Ascending aorta (tissue), 2 donors: ENCODE measurements at regions not wholly inside any gene's neighbourhood (a gene's known extent, or its start where the extent isn't known, plus 50 kb on each side); places are given as distances from the start of the nearest gene placed in this dataset.

ENCODE experiments used
- DNase-seq, 2 donors: peaks; one replicate each; pipeline ENCODE4 v3.0.0-alpha.2; 2019; ENCODE audit warnings: low spot score in 2 of 2
- H3K27ac ChIP-seq, 2 donors: fragments of 200-600 bp; sonication (generic); one replicate each; pipeline ENCODE4 v1.5.1; 2016 to 2017; ENCODE audit warnings: mild to moderate bottlenecking in 1 of 2
- H3K27me3 ChIP-seq: fragments of 200-600 bp; sonication (generic); one replicate; pipeline ENCODE4 v1.5.1; 2017
- H3K36me3 ChIP-seq, 2 donors: fragments of 200-600 bp; sonication (generic); one replicate each; pipeline ENCODE4 v1.5.1; 2016
- H3K4me1 ChIP-seq, 2 donors: fragments of 200-600 bp; sonication (generic); one replicate each; pipeline ENCODE4 v1.5.1; 2016 to 2017; ENCODE audit warnings: mild to moderate bottlenecking in 1 of 2
- H3K4me3 ChIP-seq, 2 donors: fragments of 200-600 bp; sonication (generic); one replicate each; pipeline ENCODE4 v1.5.1; 2016 to 2017; ENCODE audit warnings: mild to moderate bottlenecking in 1 of 2
- H3K9me3 ChIP-seq, 2 donors: fragments of 200-600 bp; sonication (generic); one replicate each; pipeline ENCODE4 v1.5.1; 2016
- CTCF ChIP-seq, 3 experiments: fragments of 200-600 bp in 2 of 3; fragments of 450-650 bp in 1 of 3; sonication (generic) in 2 of 3; IDR thresholded peaks; one replicate each; pipeline ENCODE4 v1.5.1; 2016 to 2019; ENCODE audit warnings: antibody characterized with exemption in 3 of 3, mild to moderate bottlenecking in 1 of 3, moderate library complexity in 1 of 3
- intact Hi-C: fragments of 100-400 bp; cut with DNase I; formaldehyde crosslinking; loops from one replicate; pipeline ENCODE4 v1.15.1; 2023

GRCh38 chr12:63423839-63424238, 244.5 kb downstream of the DPY19L2 start:
- DNase-seq = no peak
- no peaks in the 10 kb centered on the region for H3K36me3 ChIP-seq
- no peaks in the 10 kb centered on the region for H3K9me3 ChIP-seq
- intact Hi-C loops = no loop called here
- H3K4me1 ChIP-seq = no peaks in the 10 kb centered on the region
- no peak overlapping the region for H3K27ac ChIP-seq
- no peak for TF ChIP-seq CTCF (IDR thresholded peaks at IDR 0.05)
- no peaks in the 10 kb centered on the region for H3K27me3 ChIP-seq
- no peak overlapping the region for H3K4me3 ChIP-seq

- H3K27me3 ChIP-seq = no peaks in the 10 kb centered on the region
- DNase-seq = no peak
Observed at GRCh38 chr12:63420206-63420644, 248.1 kb downstream of the DPY19L2 start.

GRCh38 chr12:63419154-63419553, 249.1 kb downstream of the DPY19L2 start:
- no peaks in the 10 kb centered on the region for H3K36me3 ChIP-seq
- peaks cover 0 to 5% of the 10 kb centered on the region in 2 donors for H3K9me3 ChIP-seq
- no peak for DNase-seq
- no peaks in the 10 kb centered on the region for H3K4me1 ChIP-seq
- TF ChIP-seq CTCF (IDR thresholded peaks at IDR 0.05) = no peak
- no peaks in the 10 kb centered on the region for H3K27me3 ChIP-seq
- no peak overlapping the region for H3K27ac ChIP-seq
- intact Hi-C loops = loop anchor here (10.0 kb wide), 1 partner anchor 386 kb away; no protein-coding TSS in a partner anchor
- H3K4me3 ChIP-seq = no peak overlapping the region

More at GRCh38 chr12:63420206-63420644, 248.1 kb downstream of the DPY19L2 start:
- Histone ChIP-seq H3K27ac (no peak overlapping the region), H3K4me3 (no peak overlapping the region), H3K9me3 (peaks cover 0 to 5% of the 10 kb centered on the region in 2 donors), H3K36me3 (no peaks in the 10 kb centered on the region), H3K4me1 (no peaks in the 10 kb centered on the region)
- intact Hi-C loops = no loop called here
- peak in 1 of 3 experiments; percentile 25 for TF ChIP-seq CTCF (IDR thresholded peaks at IDR 0.05)

- no peaks in the 10 kb centered on the region for H3K4me1 ChIP-seq
- no peak overlapping the region for H3K4me3 ChIP-seq
- intact Hi-C loops = loop anchor here (10.0 kb wide), 1 partner anchor 388 kb away; no protein-coding TSS in a partner anchor
- no peak overlapping the region for H3K27ac ChIP-seq
- H3K36me3 ChIP-seq = no peaks in the 10 kb centered on the region
- TF ChIP-seq CTCF (IDR thresholded peaks at IDR 0.05) = no peak
- H3K9me3 ChIP-seq = peaks cover 0 to 5% of the 10 kb centered on the region in 2 donors
- DNase-seq = no peak
- no peaks in the 10 kb centered on the region for H3K27me3 ChIP-seq
Observed at GRCh38 chr12:63416788-63417187, 251.5 kb downstream of the DPY19L2 start.

GRCh38 chr12:63415357-63415756, 252.9 kb downstream of the DPY19L2 start:
- Histone ChIP-seq H3K9me3 (peaks cover 0 to 5% of the 10 kb centered on the region in 2 donors), H3K4me3 (no peak overlapping the region), H3K27me3 (no peaks in the 10 kb centered on the region), H3K27ac (no peak overlapping the region), H3K36me3 (no peaks in the 10 kb centered on the region), H3K4me1 (no peaks in the 10 kb centered on the region)
- no peak for TF ChIP-seq CTCF (IDR thresholded peaks at IDR 0.05)
- intact Hi-C loops = loop anchor here (10.0 kb wide), 1 partner anchor 389 kb away; no protein-coding TSS in a partner anchor
- no peak for DNase-seq

GRCh38 chr12:63410197-63410596, 258.1 kb downstream of the DPY19L2 start:
- H3K36me3 ChIP-seq = no peaks in the 10 kb centered on the region
- H3K27ac ChIP-seq = no peak overlapping the region
- DNase-seq = no peak
- no peak overlapping the region for H3K4me3 ChIP-seq
- no peaks in the 10 kb centered on the region for H3K9me3 ChIP-seq
- intact Hi-C loops = loop anchor here (10.0 kb wide), 1 partner anchor 395 kb away; no protein-coding TSS in a partner anchor
- H3K4me1 ChIP-seq = no peaks in the 10 kb centered on the region
- H3K27me3 ChIP-seq = no peaks in the 10 kb centered on the region
- no peak for TF ChIP-seq CTCF (IDR thresholded peaks at IDR 0.05)
